ENCODE measurements at regions not wholly inside any gene's neighbourhood (a gene's known extent, or its start where the extent isn't known, plus 50 kb on each side); places are given as distances from the start of the nearest gene placed in this dataset.

GRCh38 chr5:96194593-96194992, 232.9 kb upstream of the ELL2 start:
- peaks cover 0 to 4% of the 10 kb centered on the region in 2 experiments; a peak in 1 of 4 replicates for H3K4me1 ChIP-seq (ENCODE audit: control insufficient read depth in 1 of 2, insufficient read depth in 2 of 2, low read depth in 1 of 2, low read length in 1 of 2)

GRCh38 chr5:96193946-96194345, 232.3 kb upstream of the ELL2 start:
- ChIA-PET CTCF (interaction anchor here (0.5 to 0.7 kb wide), 2 partner anchors 143 to 376 kb away, joined by 3 read pairs; no protein-coding TSS in a partner anchor), POLR2A (no interaction called here)
- no peak overlapping the region for H3K4me3 ChIP-seq (ENCODE audit: low read depth in 2 of 2, low read length in 1 of 2)
- no peaks in the 10 kb centered on the region for H3K27me3 ChIP-seq (ENCODE audit: insufficient read depth)
- no peak overlapping the region for H2AFZ ChIP-seq (ENCODE audit: low read depth)
- no peaks in the 10 kb centered on the region for H3K9me3 ChIP-seq
- no peak for DNase-seq
- no peaks in the 10 kb centered on the region for H3K9me2 ChIP-seq
- H3K36me3 ChIP-seq (replicated peaks in 1 of 2; ENCODE audit: control insufficient read depth in 1 of 2, insufficient read depth in 2 of 2, low read length in 1 of 2), result no peaks in the 10 kb centered on the region
- no peak overlapping the region for H3K9ac ChIP-seq
- no peak for TF ChIP-seq CTCF (IDR thresholded peaks at IDR 0.05)
- TF ChIP-seq EZH2phosphoT487 (IDR thresholded peaks at IDR 0.05; ENCODE audit: borderline replicate concordance, low read depth), result no peak
- no peak for TF ChIP-seq PBX3 (IDR thresholded peaks at IDR 0.05)
- peaks cover 0 to 2% of the 10 kb centered on the region in 2 experiments; a peak in 1 of 4 replicates for H3K4me1 ChIP-seq (ENCODE audit: control insufficient read depth in 1 of 2, insufficient read depth in 2 of 2, low read depth in 1 of 2, low read length in 1 of 2)
- WGBS (ENCODE audit: low lambda C conversion rate), result 100% methylated on average over 2 of the region's 2 CpGs
- no peaks in the 10 kb centered on the region for H4K20me1 ChIP-seq (ENCODE audit: insufficient read depth)
- no peaks in the 10 kb centered on the region for H3K79me2 ChIP-seq (ENCODE audit: insufficient read depth)
- H3F3A ChIP-seq (replicated peaks; ENCODE audit: insufficient read depth), result peaks cover 4% of the 10 kb centered on the region
- peak overlapping the region; percentile 30; the same call in 1 of the 2 replicates for H3K4me2 ChIP-seq
- no peak overlapping the region for H3K27ac ChIP-seq (ENCODE audit: low read depth in 2 of 2, low read length in 1 of 2)

More at GRCh38 chr5:96194593-96194992, 232.9 kb upstream of the ELL2 start:
- H3K27me3 ChIP-seq (ENCODE audit: insufficient read depth), result no peaks in the 10 kb centered on the region
- no peak overlapping the region for H2AFZ ChIP-seq (ENCODE audit: low read depth)
- H3K4me3 ChIP-seq (ENCODE audit: low read depth in 2 of 2, low read length in 1 of 2), result no peak overlapping the region
- H3K9ac ChIP-seq, result no peak overlapping the region
- H3K27ac ChIP-seq (ENCODE audit: low read depth in 2 of 2, low read length in 1 of 2), result no peak overlapping the region
- no peaks in the 10 kb centered on the region for H4K20me1 ChIP-seq (ENCODE audit: insufficient read depth)
- no peak for DNase-seq
- no peaks in the 10 kb centered on the region for H3K36me3 ChIP-seq (replicated peaks in 1 of 2; ENCODE audit: control insufficient read depth in 1 of 2, insufficient read depth in 2 of 2, low read length in 1 of 2)
- no peaks in the 10 kb centered on the region for H3K9me3 ChIP-seq
- ChIA-PET CTCF (interaction anchor here (1.2 kb wide), 1 partner anchor 235 kb away, joined by 3 read pairs; no protein-coding TSS in a partner anchor), POLR2A (no interaction called here)
- H3K4me2 ChIP-seq, result no peak overlapping the region
- no peaks in the 10 kb centered on the region for H3K79me2 ChIP-seq (ENCODE audit: insufficient read depth)
- no peak for TF ChIP-seq TCF12 (IDR thresholded peaks at IDR 0.05)
- no peak for TF ChIP-seq FOXJ3 (CRISPR knock-in tag; IDR thresholded peaks at IDR 0.05)
- no peak for TF ChIP-seq POLR2AphosphoS5 (IDR thresholded peaks at IDR 0.05; ENCODE audit: low read depth, low read length)
- TF ChIP-seq TAF1 (IDR thresholded peaks at IDR 0.05; ENCODE audit: borderline replicate concordance, low read depth, low read length), result no peak
- TF ChIP-seq MXI1 (IDR thresholded peaks at IDR 0.05; ENCODE audit: low read depth, low read length), result no peak
- no peak for TF ChIP-seq SMC3 (IDR thresholded peaks at IDR 0.05; ENCODE audit: low read depth, low read length)
- no peak for TF ChIP-seq JUND (IDR thresholded peaks at IDR 0.05)
- peaks cover 4% of the 10 kb centered on the region for H3F3A ChIP-seq (replicated peaks; ENCODE audit: insufficient read depth)
- no peaks in the 10 kb centered on the region for H3K9me2 ChIP-seq

Measured in SK-N-SH (cell line).